Kidney epithelial cell (primary cell): ENCODE measurements at regions not wholly inside any gene's neighbourhood (a gene's known extent, or its start where the extent isn't known, plus 50 kb on each side); places are given as distances from the start of the nearest gene placed in this dataset.

ENCODE experiments used
- DNase-seq: peaks from one replicate; pipeline ENCODE4 v3.0.0-alpha.2; 2010; ENCODE audit warnings: low read depth
- H3K27me3 ChIP-seq: 2 replicates; pipeline ENCODE4 v1.6.0; 2011; ENCODE audit warnings: low read length; ENCODE audit not compliant: control insufficient read depth, insufficient read depth
- H3K36me3 ChIP-seq: 2 replicates; pipeline ENCODE4 v1.5.1; 2011; ENCODE audit warnings: low read length; ENCODE audit not compliant: control insufficient read depth, insufficient read depth
- H3K4me3 ChIP-seq: 2 replicates; pipeline ENCODE4 v1.5.1; 2011; ENCODE audit warnings: low read depth, mild to moderate bottlenecking, control low read depth, low read length
- TF ChIP-seq, protein P1 (sequence below): IDR thresholded peaks from 2 replicates; pipeline ENCODE4 v1.5.1; 2011; ENCODE audit warnings: mild to moderate bottlenecking, moderate library complexity, low read length, control low read depth, inconsistent platforms; ENCODE audit not compliant: insufficient read depth, poor library complexity, severe bottlenecking

DNA sequence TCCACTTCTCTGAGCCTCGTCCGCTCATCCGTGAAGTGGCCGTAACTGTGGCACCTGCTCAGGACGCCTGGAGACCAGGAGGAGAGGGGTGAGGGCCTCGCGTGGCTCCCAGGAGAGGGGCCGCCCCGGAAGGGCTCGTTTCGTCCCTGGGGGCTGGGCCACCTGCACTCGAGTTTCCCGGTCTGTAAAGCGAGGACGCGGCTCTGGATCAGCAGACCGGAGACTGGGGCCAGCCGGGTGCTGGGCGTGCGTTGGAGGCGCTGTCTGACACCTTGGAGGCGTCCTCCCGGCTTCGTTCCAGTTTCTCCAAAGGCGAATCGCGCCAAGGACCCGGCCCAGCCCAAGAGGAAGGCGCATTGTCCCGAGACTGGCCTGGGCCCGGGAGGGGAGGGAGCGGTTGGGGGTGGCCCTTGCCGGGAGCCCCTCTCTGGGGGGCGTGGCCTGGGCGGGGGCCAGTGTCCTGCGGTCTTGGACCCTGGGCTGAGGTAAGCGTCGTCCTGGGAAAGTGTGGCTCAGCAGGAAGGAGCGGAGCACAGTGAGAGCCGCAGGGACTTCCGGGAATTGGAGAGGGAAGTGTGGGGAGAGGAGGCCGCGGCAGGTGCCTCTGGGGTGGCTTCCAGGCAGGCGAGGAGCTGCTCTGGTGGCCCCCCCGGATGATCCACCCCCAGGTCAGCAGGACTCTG lies 89.6 kb downstream of the FOXL3 start:
- Histone ChIP-seq H3K4me3 (peak overlapping the region; percentile 24), H3K27me3 (peaks cover 50% of the 10 kb centered on the region), H3K36me3 (no peaks in the 10 kb centered on the region)
- no peak for DNase-seq
- TF ChIP-seq, protein P1, sequence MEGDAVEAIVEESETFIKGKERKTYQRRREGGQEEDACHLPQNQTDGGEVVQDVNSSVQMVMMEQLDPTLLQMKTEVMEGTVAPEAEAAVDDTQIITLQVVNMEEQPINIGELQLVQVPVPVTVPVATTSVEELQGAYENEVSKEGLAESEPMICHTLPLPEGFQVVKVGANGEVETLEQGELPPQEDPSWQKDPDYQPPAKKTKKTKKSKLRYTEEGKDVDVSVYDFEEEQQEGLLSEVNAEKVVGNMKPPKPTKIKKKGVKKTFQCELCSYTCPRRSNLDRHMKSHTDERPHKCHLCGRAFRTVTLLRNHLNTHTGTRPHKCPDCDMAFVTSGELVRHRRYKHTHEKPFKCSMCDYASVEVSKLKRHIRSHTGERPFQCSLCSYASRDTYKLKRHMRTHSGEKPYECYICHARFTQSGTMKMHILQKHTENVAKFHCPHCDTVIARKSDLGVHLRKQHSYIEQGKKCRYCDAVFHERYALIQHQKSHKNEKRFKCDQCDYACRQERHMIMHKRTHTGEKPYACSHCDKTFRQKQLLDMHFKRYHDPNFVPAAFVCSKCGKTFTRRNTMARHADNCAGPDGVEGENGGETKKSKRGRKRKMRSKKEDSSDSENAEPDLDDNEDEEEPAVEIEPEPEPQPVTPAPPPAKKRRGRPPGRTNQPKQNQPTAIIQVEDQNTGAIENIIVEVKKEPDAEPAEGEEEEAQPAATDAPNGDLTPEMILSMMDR = no peak

DNA sequence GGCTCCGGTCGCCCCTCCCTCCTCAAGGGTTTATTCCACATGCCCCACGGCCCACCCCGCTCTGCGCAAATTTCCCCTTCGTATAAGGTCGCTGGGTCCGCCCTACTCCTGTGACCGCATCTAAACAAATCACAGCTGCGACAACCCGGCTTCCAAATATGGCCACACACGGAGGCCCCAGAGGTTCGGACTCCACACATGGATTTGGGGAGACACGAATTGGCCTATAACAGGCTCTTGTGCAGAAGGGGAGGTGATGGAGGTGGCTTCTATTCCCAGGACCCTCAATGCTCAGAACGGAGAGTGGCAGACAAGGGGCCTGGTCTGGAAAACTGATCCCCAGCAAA lies 90.1 kb downstream of the FOXL3 start:
- H3K27me3 ChIP-seq = peaks cover 45% of the 10 kb centered on the region
- H3K36me3 ChIP-seq = no peaks in the 10 kb centered on the region
- TF ChIP-seq, protein P1 = no peak
- no peak overlapping the region for H3K4me3 ChIP-seq
- DNase-seq = no peak

DNA sequence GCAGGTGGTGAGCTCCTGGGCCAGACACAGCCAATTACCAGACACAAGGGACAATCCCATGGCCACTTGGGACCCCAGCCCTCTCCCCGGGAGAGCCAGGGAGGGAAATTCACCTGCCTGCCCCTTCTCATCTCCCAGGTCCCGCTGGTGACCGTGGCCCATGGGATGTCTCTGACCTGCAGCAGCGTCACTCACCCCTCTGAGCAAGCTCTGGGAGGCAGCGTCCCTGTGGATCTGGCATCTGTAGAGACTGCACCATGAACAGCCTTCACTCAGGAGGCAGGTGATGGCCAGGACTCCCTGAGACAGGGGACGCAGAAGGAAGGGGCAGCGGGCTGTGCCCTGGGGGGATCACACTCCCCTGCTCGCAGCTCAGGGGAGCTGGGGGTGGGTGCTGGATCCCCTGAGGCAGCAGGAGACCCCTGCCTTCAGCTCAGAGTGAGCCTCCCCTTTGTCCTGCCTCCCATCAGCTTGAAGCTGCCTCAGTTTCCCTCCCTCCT lies 90.8 kb downstream of the FOXL3 start:
- TF ChIP-seq, protein P1 = no peak
- peaks cover 39% of the 10 kb centered on the region for H3K27me3 ChIP-seq
- no peak for DNase-seq
- H3K4me3 ChIP-seq = no peak overlapping the region
- H3K36me3 ChIP-seq = no peaks in the 10 kb centered on the region

GRCh38 chr7:381211-382042 lies 91.5 kb downstream of the FOXL3 start:
- no peak overlapping the region for H3K4me3 ChIP-seq
- H3K27me3 ChIP-seq = peaks cover 32% of the 10 kb centered on the region
- TF ChIP-seq, protein P1 = no peak
- no peak for DNase-seq
- no peaks in the 10 kb centered on the region for H3K36me3 ChIP-seq

DNA sequence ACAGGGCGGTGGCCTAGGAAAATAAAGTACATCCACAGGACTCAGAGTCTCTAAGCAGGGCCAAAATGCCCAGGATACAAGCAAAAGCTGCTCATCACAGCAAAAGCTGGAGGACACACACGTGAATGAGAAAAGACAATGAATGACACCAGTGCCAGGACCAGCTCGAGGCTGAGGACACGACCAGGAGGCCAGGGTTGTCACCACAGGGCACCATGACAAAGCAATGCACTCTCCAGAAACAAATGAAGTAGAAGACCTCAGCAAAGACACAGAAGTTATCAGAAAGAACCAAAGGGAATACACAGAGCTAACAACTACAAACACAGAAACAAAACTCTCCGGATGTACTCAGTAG lies 92.1 kb downstream of the FOXL3 start:
- Histone ChIP-seq H3K4me3 (no peak overlapping the region), H3K36me3 (no peaks in the 10 kb centered on the region), H3K27me3 (peaks cover 29% of the 10 kb centered on the region)
- TF ChIP-seq, protein P1 = no peak
- no peak for DNase-seq
